Parathyroid adenoma (tissue), 2 donors: ENCODE measurements at regions not wholly inside any gene's neighbourhood (a gene's known extent, or its start where the extent isn't known, plus 50 kb on each side); places are given as distances from the start of the nearest gene placed in this dataset.
"Not testable (repeated sequence)": the region's sequence is repeated elsewhere in the genome, so short reads cannot be mapped to it uniquely, and the experiment has no call there.

Experiments used
- H2AFZ ChIP-seq: fragments of 300-600 bp; sonication (generic); one replicate; pipeline ENCODE4 v1.7.0; 2017; ENCODE audit warnings: antibody characterized with exemption, mild to moderate bottlenecking
- H3K27ac ChIP-seq: fragments of 300-600 bp; sonication (generic); one replicate; pipeline ENCODE4 v1.7.0; 2017
- H3K27me3 ChIP-seq: fragments of 300-600 bp; sonication (generic); one replicate; pipeline ENCODE4 v1.7.0; 2017; ENCODE audit warnings: low read length; ENCODE audit not compliant: control insufficient read depth, insufficient read depth
- H3K36me3 ChIP-seq: fragments of 300-600 bp; sonication (generic); one replicate; pipeline ENCODE4 v1.7.0; 2017; ENCODE audit warnings: low read length; ENCODE audit not compliant: control insufficient read depth, insufficient read depth
- H3K4me1 ChIP-seq: fragments of 300-600 bp; sonication (generic); one replicate; pipeline ENCODE4 v1.7.0; 2017; ENCODE audit warnings: control low read depth
- H3K4me2 ChIP-seq: fragments of 300-600 bp; sonication (generic); one replicate; pipeline ENCODE4 v1.7.0; 2017; ENCODE audit warnings: low read length
- H3K4me3 ChIP-seq: fragments of 300-600 bp; sonication (generic); one replicate; pipeline ENCODE4 v1.7.0; 2017; ENCODE audit warnings: low read depth, low read length
- H3K79me2 ChIP-seq: fragments of 300-600 bp; sonication (generic); one replicate; pipeline ENCODE4 v1.7.0; 2017; ENCODE audit warnings: control low read depth
- H3K9ac ChIP-seq: fragments of 300-600 bp; sonication (generic); one replicate; pipeline ENCODE4 v1.7.0; 2017; ENCODE audit warnings: mild to moderate bottlenecking
- H3K9me3 ChIP-seq: fragments of 300-600 bp; sonication (generic); one replicate; pipeline ENCODE4 v1.7.0; 2017; ENCODE audit warnings: low read length; ENCODE audit not compliant: control insufficient read depth
- CTCF ChIP-seq: fragments of 300-600 bp; sonication (generic); IDR thresholded peaks from one replicate; pipeline ENCODE4 v1.7.0; 2017; ENCODE audit warnings: antibody characterized with exemption, mild to moderate bottlenecking
- donor health status: primary hyperparathyroidism.

- H3K27me3 ChIP-seq = no peaks in the 10 kb centered on the region
- H3K4me2 ChIP-seq = no peak overlapping the region
- no peak for TF ChIP-seq CTCF
- H3K4me3 ChIP-seq = no peak overlapping the region
- no peaks in the 10 kb centered on the region for H3K79me2 ChIP-seq
- no peak overlapping the region for H2AFZ ChIP-seq
- no peak overlapping the region for H3K27ac ChIP-seq
- H3K36me3 ChIP-seq = no peaks in the 10 kb centered on the region
- H3K9me3 ChIP-seq = no peaks in the 10 kb centered on the region
- H3K4me1 ChIP-seq = no peaks in the 10 kb centered on the region
- no peak overlapping the region for H3K9ac ChIP-seq
Measured at GRCh38 chr7:54946271-54946670, 72.5 kb upstream of the EGFR start.

GRCh38 chr7:54946764-54947163, 72.1 kb upstream of the EGFR start:
- H3K4me3 ChIP-seq = no peak overlapping the region
- H3K9ac ChIP-seq = no peak overlapping the region
- TF ChIP-seq CTCF = no peak
- no peaks in the 10 kb centered on the region for H3K4me1 ChIP-seq
- H3K9me3 ChIP-seq = no peaks in the 10 kb centered on the region
- H3K4me2 ChIP-seq = no peak overlapping the region
- no peaks in the 10 kb centered on the region for H3K36me3 ChIP-seq
- no peaks in the 10 kb centered on the region for H3K27me3 ChIP-seq
- H3K79me2 ChIP-seq = no peaks in the 10 kb centered on the region
- H3K27ac ChIP-seq = no peak overlapping the region
- H2AFZ ChIP-seq = no peak overlapping the region

- no peak overlapping the region for H3K9ac ChIP-seq
- no peak overlapping the region for H3K27ac ChIP-seq
- H3K27me3 ChIP-seq = no peaks in the 10 kb centered on the region
- H3K79me2 ChIP-seq = no peaks in the 10 kb centered on the region
- no peak overlapping the region for H3K4me2 ChIP-seq
- H3K4me3 ChIP-seq = no peak overlapping the region
- H3K9me3 ChIP-seq = no peaks in the 10 kb centered on the region
- no peak for TF ChIP-seq CTCF
- H3K4me1 ChIP-seq = no peaks in the 10 kb centered on the region
- no peak overlapping the region for H2AFZ ChIP-seq
- no peaks in the 10 kb centered on the region for H3K36me3 ChIP-seq
Measured at GRCh38 chr7:54947266-54947665, 71.6 kb upstream of the EGFR start.

GRCh38 chr7:54949514-54949913, 69.3 kb upstream of the EGFR start:
- H3K79me2 ChIP-seq, H3K4me2 ChIP-seq, H3K27ac ChIP-seq, H2AFZ ChIP-seq, H3K27me3 ChIP-seq, H3K4me3 ChIP-seq, H3K36me3 ChIP-seq, H3K9ac ChIP-seq, H3K9me3 ChIP-seq, H3K4me1 ChIP-seq: not testable (repeated sequence)

- no peaks in the 10 kb centered on the region for H3K9me3 ChIP-seq
- no peak overlapping the region for H3K9ac ChIP-seq
- no peak overlapping the region for H3K4me3 ChIP-seq
- no peaks in the 10 kb centered on the region for H3K79me2 ChIP-seq
- no peak overlapping the region for H3K27ac ChIP-seq
- H3K36me3 ChIP-seq = no peaks in the 10 kb centered on the region
- no peak overlapping the region for H3K4me2 ChIP-seq
- H3K27me3 ChIP-seq = no peaks in the 10 kb centered on the region
- H3K4me1 ChIP-seq = no peaks in the 10 kb centered on the region
- no peak overlapping the region for H2AFZ ChIP-seq
- no peak for TF ChIP-seq CTCF
Measured at GRCh38 chr7:54955296-54955695, 63.5 kb upstream of the EGFR start.
